Pulmonary artery endothelial cell (primary cell): ENCODE measurements at regions not wholly inside any gene's neighbourhood (a gene's known extent, or its start where the extent isn't known, plus 50 kb on each side); places are given as distances from the start of the nearest gene placed in this dataset.
"Not testable (repeated sequence)": the region's sequence is repeated elsewhere in the genome, so short reads cannot be mapped to it uniquely, and the experiment has no call there.

ENCODE experiments used
- DNase-seq: peaks from one replicate; pipeline ENCODE4 v3.0.0-alpha.2; 2011; ENCODE audit warnings: low read depth, low spot score

GRCh38 chr13:73522937-73523336, 464.1 kb downstream of the KLF5 start:
- no peak for DNase-seq

DNA sequence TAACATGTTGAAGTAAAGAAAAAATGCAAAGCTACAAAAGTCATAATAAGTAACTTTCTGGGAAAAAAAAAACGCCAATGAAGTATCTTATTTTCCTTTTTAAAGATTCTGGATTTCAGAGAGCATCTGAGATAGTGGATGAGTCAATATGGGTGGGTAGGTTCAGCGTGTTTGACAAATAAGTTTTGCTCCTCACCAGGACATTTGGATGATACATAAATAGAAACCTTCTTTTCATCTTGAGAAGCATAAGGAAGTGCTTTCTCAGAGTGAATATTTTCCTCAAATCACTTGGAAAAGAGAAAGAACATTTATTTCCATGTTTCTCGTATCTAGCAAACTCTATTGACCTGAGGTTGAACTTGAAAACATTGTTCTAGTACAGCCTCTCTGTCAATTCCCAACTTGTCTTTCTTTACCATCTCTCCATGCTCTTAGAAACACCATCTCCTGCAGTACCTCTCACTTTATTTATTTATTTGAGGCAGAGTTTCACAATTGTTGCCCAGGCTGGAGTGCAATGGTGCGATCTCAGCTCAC, 463.2 kb downstream of the KLF5 start:
- no peak for DNase-seq

DNA sequence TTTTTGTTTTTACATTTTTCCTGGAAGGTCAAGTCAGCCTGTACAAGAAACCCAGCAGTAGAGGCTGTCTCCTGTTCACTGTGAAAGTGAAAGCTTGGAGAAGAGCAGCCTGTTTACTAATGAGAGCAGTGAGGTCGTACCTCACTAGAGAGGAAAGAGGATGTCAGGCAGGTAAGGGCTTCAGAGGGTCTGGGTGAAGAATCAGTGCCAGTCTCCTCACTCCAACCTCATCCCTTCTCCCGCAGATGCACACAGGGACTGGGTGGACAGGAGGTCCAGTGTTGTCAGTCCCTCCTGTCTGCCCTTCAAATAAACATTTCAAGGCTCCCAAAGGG, 462.5 kb downstream of the KLF5 start:
- DNase-seq, result no peak

- no peak for DNase-seq
Measured at GRCh38 chr13:73520566-73521289, 461.9 kb downstream of the KLF5 start.

GRCh38 chr13:73520135-73520534, 461.3 kb downstream of the KLF5 start:
- not testable (repeated sequence) for DNase-seq

DNA sequence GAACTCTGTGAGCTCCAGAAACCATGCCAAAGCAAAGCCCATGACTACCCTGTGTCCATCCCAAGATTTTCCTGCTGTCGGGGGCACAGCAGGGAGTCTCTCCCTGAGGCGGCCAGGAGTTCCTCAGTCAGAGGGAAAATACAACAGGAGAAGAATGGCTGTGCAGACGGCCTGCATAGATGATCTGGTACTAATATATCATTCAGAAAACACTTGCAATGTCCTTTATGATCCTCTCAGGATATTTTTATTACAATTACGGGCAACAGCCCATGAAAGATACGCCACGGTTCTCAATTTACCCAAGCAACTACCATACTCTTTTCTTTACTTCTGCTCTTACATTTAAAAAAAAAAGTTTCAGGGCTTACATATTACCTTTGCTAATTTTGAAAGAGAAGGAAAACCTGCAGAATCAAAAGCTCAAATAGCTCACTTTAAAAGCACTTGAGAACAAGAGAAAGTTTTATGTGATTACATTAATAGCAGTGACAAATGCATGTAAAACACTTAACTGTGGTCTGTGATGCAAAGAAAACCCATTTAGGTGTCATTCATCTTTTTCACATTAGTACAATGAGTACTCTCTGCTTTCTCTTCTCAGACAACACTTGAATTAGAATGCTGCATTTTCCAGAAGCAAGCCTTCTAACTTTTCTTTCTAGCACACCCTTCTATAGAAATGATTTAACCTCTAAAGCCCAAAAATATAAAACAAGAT, 460.8 kb downstream of the KLF5 start:
- DNase-seq, result no peak

DNA sequence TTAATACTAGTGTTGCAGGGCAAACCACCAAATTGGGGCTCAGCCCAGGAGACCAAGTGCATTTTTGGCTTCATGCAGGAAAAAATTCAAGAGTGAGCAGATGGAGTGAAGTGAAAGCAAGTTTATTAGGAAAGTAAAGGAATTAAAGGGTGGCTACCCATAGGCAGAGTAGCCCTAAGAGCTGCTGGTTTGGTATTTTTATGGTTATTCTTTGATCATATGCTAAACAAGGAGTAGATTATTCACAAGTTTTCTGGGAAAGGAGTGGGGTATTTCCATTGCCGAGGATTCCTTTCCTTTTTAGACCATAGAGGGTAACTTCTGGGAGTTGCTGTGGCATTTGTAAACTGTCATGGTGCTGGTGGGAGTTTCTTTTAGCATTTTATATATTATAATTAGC, 459.0 kb downstream of the KLF5 start:
- no peak for DNase-seq

- no peak for DNase-seq
Measured at GRCh38 chr13:73516731-73517130, 457.9 kb downstream of the KLF5 start.

DNA sequence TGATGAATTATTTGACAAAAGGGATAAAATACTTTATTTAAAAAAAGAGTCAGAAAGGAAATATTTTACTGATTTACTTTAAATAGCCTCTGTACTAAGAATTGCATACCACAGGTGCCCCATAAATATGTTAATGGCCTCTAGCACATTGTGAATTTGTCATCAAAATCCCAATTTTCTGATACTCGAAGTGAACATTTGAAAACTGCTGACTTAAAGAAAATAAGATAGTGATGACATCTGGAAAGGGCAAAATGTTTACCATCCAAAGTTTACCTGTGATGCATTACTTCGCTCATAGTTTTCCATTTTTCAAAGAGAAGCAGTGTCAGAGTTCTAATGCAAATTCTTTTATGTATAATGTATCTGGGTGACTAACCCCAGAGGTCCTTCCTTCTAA, 455.4 kb downstream of the KLF5 start:
- DNase-seq, result no peak

- no peak for DNase-seq
Measured at GRCh38 chr13:73513751-73514150, 454.9 kb downstream of the KLF5 start.

- DNase-seq, result no peak
Measured at GRCh38 chr13:73508841-73509240, 450.0 kb downstream of the KLF5 start.

- DNase-seq, result no peak
Measured at GRCh38 chr13:73505376-73505890, 446.6 kb downstream of the KLF5 start.

- DNase-seq, result no peak
Measured at GRCh38 chr13:73499695-73500094, 440.9 kb downstream of the KLF5 start.

- DNase-seq, result no peak
Measured at GRCh38 chr13:73497430-73497829, 438.6 kb downstream of the KLF5 start.

DNA sequence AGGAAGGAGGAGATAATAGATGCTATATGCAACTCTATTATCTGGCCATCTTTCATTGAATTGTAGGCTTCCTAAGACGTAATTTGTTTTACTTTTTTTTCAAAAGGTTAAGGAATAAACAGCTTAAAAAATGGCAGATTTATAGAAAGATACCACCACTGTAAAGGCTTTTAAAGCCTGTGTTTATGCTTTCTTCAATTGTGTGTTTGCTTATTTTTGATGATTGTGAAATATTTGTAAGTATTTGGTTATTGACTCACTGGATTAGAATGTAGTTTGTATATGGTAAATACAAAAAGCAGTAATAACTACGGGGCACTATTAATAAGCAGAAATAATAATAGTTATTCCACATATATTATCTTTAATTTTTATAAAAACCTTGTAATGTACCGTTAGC, 437.9 kb downstream of the KLF5 start:
- no peak for DNase-seq

- DNase-seq, result no peak
Measured at GRCh38 chr13:73492811-73493210, 434.0 kb downstream of the KLF5 start.

- DNase-seq, result no peak
Measured at GRCh38 chr13:73482556-73482955, 423.8 kb downstream of the KLF5 start.

DNA sequence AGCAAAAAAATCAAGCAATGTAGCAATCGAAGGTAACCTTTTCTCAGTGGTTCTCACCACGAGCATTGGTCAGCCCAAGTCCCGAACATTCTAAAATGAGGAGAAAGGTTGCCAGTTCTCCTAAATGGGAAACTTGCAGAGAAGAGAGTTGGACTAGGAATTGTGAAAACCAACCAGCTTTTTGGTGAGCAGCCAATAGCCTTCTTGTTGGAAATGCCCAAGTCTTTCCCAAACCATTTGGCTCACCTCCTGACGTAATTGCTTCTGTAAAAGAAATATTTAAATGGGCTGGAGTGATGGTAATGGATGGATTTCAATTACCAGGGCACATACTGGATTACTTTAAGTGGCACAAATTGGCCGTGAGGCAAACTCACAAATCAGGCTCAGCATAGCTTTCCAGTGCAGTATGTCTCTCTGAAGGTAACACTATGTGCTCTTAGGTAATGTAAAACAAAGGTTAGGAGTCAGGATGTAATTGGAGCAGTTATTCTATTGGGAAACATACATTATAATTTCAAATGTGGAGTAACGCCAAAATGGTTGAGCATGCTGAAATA, 423.2 kb downstream of the KLF5 start:
- no peak for DNase-seq

DNA sequence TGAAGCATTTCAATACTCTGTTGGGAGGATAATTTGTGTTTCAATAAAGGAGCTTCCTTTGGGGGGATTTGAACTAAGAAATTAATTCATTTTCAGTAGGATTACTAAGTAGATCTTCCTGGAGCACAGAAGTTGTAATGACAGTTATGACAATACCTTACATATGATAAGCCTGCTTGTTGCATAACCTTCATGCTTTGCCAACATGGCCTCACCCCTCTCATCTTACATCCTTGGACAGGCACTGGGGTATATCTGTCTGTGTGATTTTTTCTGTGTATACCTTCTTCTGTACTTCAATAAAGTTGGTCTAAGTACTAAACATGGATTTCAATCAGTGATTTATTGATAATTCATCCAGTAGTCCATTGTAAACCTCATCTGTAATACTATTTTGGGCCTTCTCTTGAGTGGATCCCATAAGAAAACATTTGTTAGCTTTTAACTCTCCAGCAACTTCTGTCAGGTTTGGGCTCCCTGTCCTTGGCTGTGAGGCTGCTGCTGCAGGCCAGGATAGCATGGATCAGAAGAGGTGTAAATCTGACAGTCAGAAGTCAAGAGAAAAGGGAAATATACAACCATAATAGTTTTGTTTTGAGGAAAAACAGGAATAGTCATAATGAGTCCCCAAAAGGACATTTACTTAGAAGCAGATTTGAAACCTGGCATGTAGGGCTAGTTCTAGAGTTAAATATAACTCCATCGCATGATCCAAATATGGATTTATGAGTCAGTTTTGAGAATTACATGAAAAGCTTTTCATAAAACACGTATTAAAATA, 422.2 kb downstream of the KLF5 start:
- no peak for DNase-seq

- no peak for DNase-seq
Measured at GRCh38 chr13:73479856-73480255, 421.1 kb downstream of the KLF5 start.

DNA sequence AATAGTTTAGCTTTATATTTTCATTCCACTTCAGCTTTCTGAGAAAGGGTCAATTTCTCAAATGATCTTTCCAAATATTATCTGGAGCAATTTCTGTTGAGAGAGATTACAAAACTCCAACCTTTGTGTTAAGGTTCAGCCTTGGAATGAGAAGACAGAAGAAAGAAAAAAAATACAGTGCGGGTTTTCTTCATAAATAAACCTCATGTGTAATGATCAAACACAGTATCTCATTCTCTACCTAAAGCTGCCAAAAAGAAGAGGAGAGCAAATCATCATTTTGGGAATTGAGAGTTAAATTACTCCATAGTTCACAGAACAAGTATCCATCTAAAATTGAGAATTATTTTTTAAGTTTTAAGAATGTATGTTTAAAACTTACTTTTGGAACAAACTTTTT, 420.5 kb downstream of the KLF5 start:
- no peak for DNase-seq

GRCh38 chr13:73477441-73477840, 418.6 kb downstream of the KLF5 start:
- DNase-seq, result no peak
